ENCODE measurements at regions not wholly inside any gene's neighbourhood (a gene's known extent, or its start where the extent isn't known, plus 50 kb on each side); places are given as distances from the start of the nearest gene placed in this dataset.

GRCh38 chr6:87972279-87972678, 75.4 kb upstream of the SPACA1 start:
- H3K27ac ChIP-seq: no peak overlapping the region
- TF ChIP-seq ZFX (IDR thresholded peaks at IDR 0.05): no peak
- TF ChIP-seq, protein P1, sequence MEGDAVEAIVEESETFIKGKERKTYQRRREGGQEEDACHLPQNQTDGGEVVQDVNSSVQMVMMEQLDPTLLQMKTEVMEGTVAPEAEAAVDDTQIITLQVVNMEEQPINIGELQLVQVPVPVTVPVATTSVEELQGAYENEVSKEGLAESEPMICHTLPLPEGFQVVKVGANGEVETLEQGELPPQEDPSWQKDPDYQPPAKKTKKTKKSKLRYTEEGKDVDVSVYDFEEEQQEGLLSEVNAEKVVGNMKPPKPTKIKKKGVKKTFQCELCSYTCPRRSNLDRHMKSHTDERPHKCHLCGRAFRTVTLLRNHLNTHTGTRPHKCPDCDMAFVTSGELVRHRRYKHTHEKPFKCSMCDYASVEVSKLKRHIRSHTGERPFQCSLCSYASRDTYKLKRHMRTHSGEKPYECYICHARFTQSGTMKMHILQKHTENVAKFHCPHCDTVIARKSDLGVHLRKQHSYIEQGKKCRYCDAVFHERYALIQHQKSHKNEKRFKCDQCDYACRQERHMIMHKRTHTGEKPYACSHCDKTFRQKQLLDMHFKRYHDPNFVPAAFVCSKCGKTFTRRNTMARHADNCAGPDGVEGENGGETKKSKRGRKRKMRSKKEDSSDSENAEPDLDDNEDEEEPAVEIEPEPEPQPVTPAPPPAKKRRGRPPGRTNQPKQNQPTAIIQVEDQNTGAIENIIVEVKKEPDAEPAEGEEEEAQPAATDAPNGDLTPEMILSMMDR (conservative IDR thresholded peaks at IDR 0.05): no peak

DNA sequence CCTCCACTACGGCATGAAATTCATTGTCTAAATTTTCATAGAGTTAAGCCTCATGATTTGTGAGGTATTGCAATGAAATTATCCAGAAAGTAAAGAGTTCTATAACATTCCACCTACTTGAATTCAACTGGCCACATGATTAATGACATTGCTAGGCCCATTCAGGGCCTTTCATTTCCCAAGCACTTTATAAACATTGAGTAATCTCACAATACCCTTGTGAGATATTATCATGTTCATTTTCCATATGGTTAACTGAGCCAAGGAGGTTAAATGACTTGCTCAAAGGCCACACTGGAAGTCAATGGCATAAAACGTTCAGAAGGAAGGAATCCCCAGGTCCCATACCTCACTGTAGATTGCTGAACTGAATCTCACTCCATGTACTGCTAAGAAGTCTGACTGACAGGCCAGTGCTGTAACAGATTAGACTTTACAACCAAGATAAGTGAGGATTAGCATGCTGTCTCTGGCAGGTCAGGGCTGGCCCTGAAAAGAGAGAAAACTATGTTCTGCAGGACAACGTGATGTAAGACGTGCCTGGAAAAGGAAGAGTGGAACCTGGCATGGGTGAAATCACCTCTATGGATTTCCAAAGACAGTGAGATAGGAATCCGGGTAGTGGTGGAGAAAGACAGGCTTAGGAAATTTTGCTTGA, 75.9 kb upstream of the SPACA1 start:
- no peak overlapping the region for H3K27ac ChIP-seq
- TF ChIP-seq ZFX (IDR thresholded peaks at IDR 0.05): no peak
- TF ChIP-seq, protein P1 (conservative IDR thresholded peaks at IDR 0.05): no peak

GRCh38 chr6:87968435-87969278, 79.0 kb upstream of the SPACA1 start:
- no peak for TF ChIP-seq ZFX (IDR thresholded peaks at IDR 0.05)
- TF ChIP-seq, protein P1 (conservative IDR thresholded peaks at IDR 0.05): no peak
- no peak overlapping the region for H3K27ac ChIP-seq

- no peak overlapping the region for H3K27ac ChIP-seq
- TF ChIP-seq, protein P1 (conservative IDR thresholded peaks at IDR 0.05): no peak
- TF ChIP-seq ZFX (IDR thresholded peaks at IDR 0.05): no peak
These were observed 81.8 kb upstream of the SPACA1 start for GRCh38 chr6:87965806-87966205.

GRCh38 chr6:87959083-87959482, 88.6 kb upstream of the SPACA1 start:
- H3K27ac ChIP-seq: no peak overlapping the region
- TF ChIP-seq, protein P1 (conservative IDR thresholded peaks at IDR 0.05): no peak
- no peak for TF ChIP-seq ZFX (IDR thresholded peaks at IDR 0.05)

GRCh38 chr6:87951751-87952150, 95.9 kb upstream of the SPACA1 start:
- no peak overlapping the region for H3K27ac ChIP-seq
- TF ChIP-seq ZFX (IDR thresholded peaks at IDR 0.05): no peak
- TF ChIP-seq, protein P1 (conservative IDR thresholded peaks at IDR 0.05): no peak

GRCh38 chr6:87950614-87951013, 97.0 kb upstream of the SPACA1 start:
- H3K27ac ChIP-seq: no peak overlapping the region
- TF ChIP-seq ZFX (IDR thresholded peaks at IDR 0.05): no peak
- TF ChIP-seq, protein P1 (conservative IDR thresholded peaks at IDR 0.05): no peak
